ENCODE measurements at regions not wholly inside any gene's neighbourhood (a gene's known extent, or its start where the extent isn't known, plus 50 kb on each side); places are given as distances from the start of the nearest gene placed in this dataset.

- Histone ChIP-seq H3K27ac (ENCODE audit: low read depth, low read length) (no peak overlapping the region), H3K9ac (ENCODE audit: low read depth in 1 of 2, low read length in 2 of 2) (no peak overlapping the region), H3K27me3 (ENCODE audit: control insufficient read depth in 1 of 2, insufficient read depth in 2 of 2, low read length in 2 of 2) (no peaks in the 10 kb centered on the region), H3K9me3 (ENCODE audit: control insufficient read depth in 1 of 2, low read length in 2 of 2) (peaks cover 9 to 16% of the 10 kb centered on the region in 2 donors), H3K4me3 (ENCODE audit: low read depth in 1 of 2, low read length in 2 of 2) (no peak overlapping the region), H3K36me3 (ENCODE audit: control insufficient read depth in 1 of 2, insufficient read depth in 2 of 2, low read length in 2 of 2) (no peaks in the 10 kb centered on the region), H3K4me1 (ENCODE audit: control insufficient read depth in 1 of 2, insufficient read depth in 2 of 2, low read length in 2 of 2) (no peaks in the 10 kb centered on the region)
Observed at GRCh38 chr19:28350037-28350436, 862.9 kb downstream of the UQCRFS1 start.

GRCh38 chr19:28349604-28350003 is 863.3 kb downstream of the UQCRFS1 start:
- no peak overlapping the region for H3K27ac ChIP-seq (ENCODE audit: low read depth, low read length)
- no peaks in the 10 kb centered on the region for H3K27me3 ChIP-seq (ENCODE audit: control insufficient read depth in 1 of 2, insufficient read depth in 2 of 2, low read length in 2 of 2)
- H3K9ac ChIP-seq (ENCODE audit: low read depth in 1 of 2, low read length in 2 of 2) = no peak overlapping the region
- no peaks in the 10 kb centered on the region for H3K4me1 ChIP-seq (ENCODE audit: control insufficient read depth in 1 of 2, insufficient read depth in 2 of 2, low read length in 2 of 2)
- H3K4me3 ChIP-seq (ENCODE audit: low read depth in 1 of 2, low read length in 2 of 2) = no peak overlapping the region
- H3K9me3 ChIP-seq (ENCODE audit: control insufficient read depth in 1 of 2, low read length in 2 of 2) = peaks cover 11 to 12% of the 10 kb centered on the region in 2 donors
- no peaks in the 10 kb centered on the region for H3K36me3 ChIP-seq (ENCODE audit: control insufficient read depth in 1 of 2, insufficient read depth in 2 of 2, low read length in 2 of 2)

- H3K4me3 ChIP-seq (ENCODE audit: low read depth in 1 of 2, low read length in 2 of 2) = no peak overlapping the region
- peaks cover 5 to 7% of the 10 kb centered on the region in 2 donors for H3K9me3 ChIP-seq (ENCODE audit: control insufficient read depth in 1 of 2, low read length in 2 of 2)
- no peak overlapping the region for H3K9ac ChIP-seq (ENCODE audit: low read depth in 1 of 2, low read length in 2 of 2)
- no peaks in the 10 kb centered on the region for H3K4me1 ChIP-seq (ENCODE audit: control insufficient read depth in 1 of 2, insufficient read depth in 2 of 2, low read length in 2 of 2)
- no peak overlapping the region for H3K27ac ChIP-seq (ENCODE audit: low read depth, low read length)
- no peaks in the 10 kb centered on the region for H3K36me3 ChIP-seq (ENCODE audit: control insufficient read depth in 1 of 2, insufficient read depth in 2 of 2, low read length in 2 of 2)
- no peaks in the 10 kb centered on the region for H3K27me3 ChIP-seq (ENCODE audit: control insufficient read depth in 1 of 2, insufficient read depth in 2 of 2, low read length in 2 of 2)
Observed at GRCh38 chr19:28345811-28346210, 867.1 kb downstream of the UQCRFS1 start.

- H3K27me3 ChIP-seq (ENCODE audit: control insufficient read depth in 1 of 2, insufficient read depth in 2 of 2, low read length in 2 of 2) = no peaks in the 10 kb centered on the region
- H3K27ac ChIP-seq (ENCODE audit: low read depth, low read length) = no peak overlapping the region
Observed at GRCh38 chr19:28341810-28342350, 871.1 kb downstream of the UQCRFS1 start.

GRCh38 chr19:28334419-28334818 is 878.5 kb downstream of the UQCRFS1 start:
- Histone ChIP-seq H3K4me1 (ENCODE audit: control insufficient read depth in 1 of 2, insufficient read depth in 2 of 2, low read length in 2 of 2) (no peaks in the 10 kb centered on the region), H3K36me3 (ENCODE audit: control insufficient read depth in 1 of 2, insufficient read depth in 2 of 2, low read length in 2 of 2) (no peaks in the 10 kb centered on the region)

More at GRCh38 chr19:28341810-28342350, 871.1 kb downstream of the UQCRFS1 start:
- H3K9me3 ChIP-seq (ENCODE audit: control insufficient read depth in 1 of 2, low read length in 2 of 2) = peaks cover 8 to 20% of the 10 kb centered on the region in 2 donors
- no peaks in the 10 kb centered on the region for H3K4me1 ChIP-seq (ENCODE audit: control insufficient read depth in 1 of 2, insufficient read depth in 2 of 2, low read length in 2 of 2)
- no peak overlapping the region for H3K4me3 ChIP-seq (ENCODE audit: low read depth in 1 of 2, low read length in 2 of 2)
- no peaks in the 10 kb centered on the region for H3K36me3 ChIP-seq (ENCODE audit: control insufficient read depth in 1 of 2, insufficient read depth in 2 of 2, low read length in 2 of 2)
- no peak overlapping the region for H3K9ac ChIP-seq (ENCODE audit: low read depth in 1 of 2, low read length in 2 of 2)

GRCh38 chr19:28333909-28334308 is 879.0 kb downstream of the UQCRFS1 start:
- no peaks in the 10 kb centered on the region for H3K36me3 ChIP-seq (ENCODE audit: control insufficient read depth in 1 of 2, insufficient read depth in 2 of 2, low read length in 2 of 2)
- no peaks in the 10 kb centered on the region for H3K4me1 ChIP-seq (ENCODE audit: control insufficient read depth in 1 of 2, insufficient read depth in 2 of 2, low read length in 2 of 2)
- H3K9ac ChIP-seq (ENCODE audit: low read depth in 1 of 2, low read length in 2 of 2) = no peak overlapping the region
- no peak overlapping the region for H3K27ac ChIP-seq (ENCODE audit: low read depth, low read length)
- H3K9me3 ChIP-seq (ENCODE audit: control insufficient read depth in 1 of 2, low read length in 2 of 2) = peaks cover 14 to 20% of the 10 kb centered on the region in 2 donors
- H3K4me3 ChIP-seq (ENCODE audit: low read depth in 1 of 2, low read length in 2 of 2) = no peak overlapping the region
- no peaks in the 10 kb centered on the region for H3K27me3 ChIP-seq (ENCODE audit: control insufficient read depth in 1 of 2, insufficient read depth in 2 of 2, low read length in 2 of 2)

More at GRCh38 chr19:28334419-28334818, 878.5 kb downstream of the UQCRFS1 start:
- no peaks in the 10 kb centered on the region for H3K27me3 ChIP-seq (ENCODE audit: control insufficient read depth in 1 of 2, insufficient read depth in 2 of 2, low read length in 2 of 2)
- H3K4me3 ChIP-seq (ENCODE audit: low read depth in 1 of 2, low read length in 2 of 2) = no peak overlapping the region
- no peak overlapping the region for H3K9ac ChIP-seq (ENCODE audit: low read depth in 1 of 2, low read length in 2 of 2)
- H3K9me3 ChIP-seq (ENCODE audit: control insufficient read depth in 1 of 2, low read length in 2 of 2) = peaks cover 17 to 21% of the 10 kb centered on the region in 2 donors
- H3K27ac ChIP-seq (ENCODE audit: low read depth, low read length) = no peak overlapping the region

GRCh38 chr19:28332886-28333285 is 880.1 kb downstream of the UQCRFS1 start:
- Histone ChIP-seq H3K36me3 (ENCODE audit: control insufficient read depth in 1 of 2, insufficient read depth in 2 of 2, low read length in 2 of 2) (no peaks in the 10 kb centered on the region), H3K27me3 (ENCODE audit: control insufficient read depth in 1 of 2, insufficient read depth in 2 of 2, low read length in 2 of 2) (no peaks in the 10 kb centered on the region), H3K4me3 (ENCODE audit: low read depth in 1 of 2, low read length in 2 of 2) (no peak overlapping the region), H3K4me1 (ENCODE audit: control insufficient read depth in 1 of 2, insufficient read depth in 2 of 2, low read length in 2 of 2) (no peaks in the 10 kb centered on the region), H3K9ac (ENCODE audit: low read depth in 1 of 2, low read length in 2 of 2) (no peak overlapping the region), H3K9me3 (ENCODE audit: control insufficient read depth in 1 of 2, low read length in 2 of 2) (peaks cover 5 to 17% of the 10 kb centered on the region in 2 donors), H3K27ac (ENCODE audit: low read depth, low read length) (no peak overlapping the region)

- Histone ChIP-seq H3K4me3 (ENCODE audit: low read depth in 1 of 2, low read length in 2 of 2) (no peak overlapping the region), H3K27me3 (ENCODE audit: control insufficient read depth in 1 of 2, insufficient read depth in 2 of 2, low read length in 2 of 2) (no peaks in the 10 kb centered on the region), H3K27ac (ENCODE audit: low read depth, low read length) (no peak overlapping the region)
Observed at GRCh38 chr19:28332351-28332750, 880.6 kb downstream of the UQCRFS1 start.

GRCh38 chr19:28331596-28331995 is 881.4 kb downstream of the UQCRFS1 start:
- Histone ChIP-seq H3K27me3 (ENCODE audit: control insufficient read depth in 1 of 2, insufficient read depth in 2 of 2, low read length in 2 of 2) (no peaks in the 10 kb centered on the region), H3K4me3 (ENCODE audit: low read depth in 1 of 2, low read length in 2 of 2) (no peak overlapping the region), H3K9me3 (ENCODE audit: control insufficient read depth in 1 of 2, low read length in 2 of 2) (peaks cover 0 to 17% of the 10 kb centered on the region in 2 donors), H3K9ac (ENCODE audit: low read depth in 1 of 2, low read length in 2 of 2) (no peak overlapping the region), H3K36me3 (ENCODE audit: control insufficient read depth in 1 of 2, insufficient read depth in 2 of 2, low read length in 2 of 2) (no peaks in the 10 kb centered on the region), H3K4me1 (ENCODE audit: control insufficient read depth in 1 of 2, insufficient read depth in 2 of 2, low read length in 2 of 2) (no peaks in the 10 kb centered on the region), H3K27ac (ENCODE audit: low read depth, low read length) (no peak overlapping the region)

More at GRCh38 chr19:28332351-28332750, 880.6 kb downstream of the UQCRFS1 start:
- Histone ChIP-seq H3K9ac (ENCODE audit: low read depth in 1 of 2, low read length in 2 of 2) (no peak overlapping the region), H3K9me3 (ENCODE audit: control insufficient read depth in 1 of 2, low read length in 2 of 2) (peaks cover 0 to 17% of the 10 kb centered on the region in 2 donors), H3K36me3 (ENCODE audit: control insufficient read depth in 1 of 2, insufficient read depth in 2 of 2, low read length in 2 of 2) (no peaks in the 10 kb centered on the region), H3K4me1 (ENCODE audit: control insufficient read depth in 1 of 2, insufficient read depth in 2 of 2, low read length in 2 of 2) (no peaks in the 10 kb centered on the region)

- Histone ChIP-seq H3K9ac (ENCODE audit: low read depth in 1 of 2, low read length in 2 of 2) (no peak overlapping the region), H3K9me3 (ENCODE audit: control insufficient read depth in 1 of 2, low read length in 2 of 2) (peaks cover 0 to 14% of the 10 kb centered on the region in 2 donors), H3K27ac (ENCODE audit: low read depth, low read length) (no peak overlapping the region), H3K27me3 (ENCODE audit: control insufficient read depth in 1 of 2, insufficient read depth in 2 of 2, low read length in 2 of 2) (no peaks in the 10 kb centered on the region), H3K4me3 (ENCODE audit: low read depth in 1 of 2, low read length in 2 of 2) (no peak overlapping the region), H3K36me3 (ENCODE audit: control insufficient read depth in 1 of 2, insufficient read depth in 2 of 2, low read length in 2 of 2) (no peaks in the 10 kb centered on the region), H3K4me1 (ENCODE audit: control insufficient read depth in 1 of 2, insufficient read depth in 2 of 2, low read length in 2 of 2) (no peaks in the 10 kb centered on the region)
Observed at GRCh38 chr19:28330831-28331230, 882.1 kb downstream of the UQCRFS1 start.
